ENCODE measurements at regions not wholly inside any gene's neighbourhood (a gene's known extent, or its start where the extent isn't known, plus 50 kb on each side); places are given as distances from the start of the nearest gene placed in this dataset.

GRCh38 chr3:104547031-104547430 is 819.7 kb upstream of the ALCAM start:
- DNase-seq, result no peak

GRCh38 chr3:104548401-104548800 is 818.3 kb upstream of the ALCAM start:
- DNase-seq, result no peak

DNA sequence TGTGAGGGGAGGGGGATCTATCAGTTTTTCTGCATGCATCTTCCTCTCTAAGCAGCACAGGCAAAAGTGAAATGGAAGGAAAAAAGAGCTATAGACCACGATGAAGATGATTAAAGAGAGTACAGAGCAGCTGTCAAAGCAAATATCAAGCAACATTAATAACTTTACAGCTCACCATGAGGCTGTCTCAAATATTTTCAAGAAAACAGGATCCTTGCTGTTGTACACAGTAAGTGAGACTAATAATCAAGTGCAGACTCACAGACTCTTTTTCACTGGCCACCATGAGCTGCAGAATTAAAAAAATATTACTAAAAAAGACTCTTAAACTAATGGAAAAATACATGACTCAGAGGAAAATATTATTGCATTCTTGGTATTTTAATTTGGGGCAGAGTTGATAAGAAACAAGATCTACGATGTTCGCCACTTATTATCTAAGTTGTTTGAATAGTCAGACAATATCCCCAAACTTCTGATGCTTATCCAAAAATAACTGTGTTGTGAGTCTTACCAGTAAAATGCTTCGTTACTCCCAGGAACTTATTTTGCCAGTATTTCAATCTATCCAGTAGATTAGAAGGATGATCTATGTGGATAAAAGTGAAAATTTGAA is 817.5 kb upstream of the ALCAM start:
- no peak for DNase-seq

GRCh38 chr3:104553121-104553520 is 813.6 kb upstream of the ALCAM start:
- no peak for DNase-seq

DNA sequence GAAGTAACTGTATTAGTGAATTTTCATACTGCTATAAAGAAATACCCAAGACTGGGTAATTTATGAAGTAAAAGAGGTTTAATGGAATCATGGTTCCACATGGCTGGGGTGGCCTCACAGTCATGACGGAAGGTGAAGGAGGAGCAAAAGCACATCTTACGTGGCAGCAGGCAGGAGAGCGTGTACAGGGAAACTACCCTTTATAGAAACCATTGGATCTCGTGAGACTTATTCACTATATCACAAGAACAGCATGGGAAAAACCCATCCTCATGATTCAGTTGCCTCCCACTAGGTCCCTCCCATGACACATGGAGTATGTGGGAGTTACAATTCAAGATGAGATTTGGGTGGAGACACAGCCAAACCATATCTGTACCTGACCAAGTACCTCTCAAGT is 812.3 kb upstream of the ALCAM start:
- DNase-seq, result no peak

- DNase-seq, result no peak
Observed at GRCh38 chr3:104555728-104556127, 811.0 kb upstream of the ALCAM start.

DNA sequence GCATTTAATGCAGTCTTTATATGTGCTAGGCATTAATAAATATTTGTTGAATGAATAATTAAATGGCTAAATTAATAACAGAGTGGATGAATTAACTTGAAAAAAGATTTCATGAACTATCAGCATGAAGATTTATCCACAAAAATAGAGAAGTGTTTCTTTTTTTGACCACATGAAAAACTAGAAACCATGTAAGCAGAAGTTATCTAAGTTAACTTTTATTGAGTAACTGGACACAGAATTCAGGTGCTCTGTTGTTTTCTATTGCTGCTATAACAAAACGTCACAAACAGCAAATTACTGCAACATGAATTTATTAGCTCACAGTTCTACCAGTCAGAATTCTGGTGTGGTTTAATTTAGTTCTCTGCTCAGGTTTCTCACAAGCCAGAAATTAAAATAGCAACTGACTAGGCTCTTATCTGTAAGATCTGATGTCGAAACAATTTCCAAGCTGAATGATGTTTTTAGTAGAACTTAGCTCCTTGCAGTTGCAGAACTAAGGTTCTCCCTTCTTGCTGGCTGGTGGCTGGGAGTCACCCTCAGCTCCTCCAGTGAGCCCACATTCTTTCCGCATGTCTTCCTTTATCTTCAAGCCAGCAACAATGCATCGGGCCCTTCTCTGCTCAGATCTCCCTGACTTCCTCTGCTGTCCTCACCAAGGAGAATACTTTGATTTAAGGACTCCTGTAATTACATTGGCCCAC is 810.2 kb upstream of the ALCAM start:
- peak; percentile 10 for DNase-seq

DNA sequence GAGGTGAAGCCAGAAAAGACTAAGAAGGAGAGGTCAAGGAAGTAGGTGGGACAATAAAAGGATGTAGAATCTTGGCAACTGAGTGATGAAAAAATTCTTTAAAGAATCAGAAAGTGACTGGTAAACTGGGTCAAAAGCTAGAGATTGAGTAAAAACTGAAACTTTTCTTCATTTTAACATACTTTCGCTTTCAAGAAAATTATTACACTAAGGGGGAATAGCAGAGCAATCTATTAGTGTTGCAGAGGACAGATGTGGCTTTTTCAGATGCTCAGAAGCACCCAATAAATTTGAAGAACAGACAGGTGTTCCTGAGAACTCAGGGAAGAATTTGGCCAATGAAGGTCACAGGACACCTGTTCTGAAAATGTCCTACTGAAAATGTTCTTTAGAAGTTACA is 805.4 kb upstream of the ALCAM start:
- no peak for DNase-seq

GRCh38 chr3:104564045-104564643 is 802.6 kb upstream of the ALCAM start:
- peak; percentile 47 for DNase-seq

DNA sequence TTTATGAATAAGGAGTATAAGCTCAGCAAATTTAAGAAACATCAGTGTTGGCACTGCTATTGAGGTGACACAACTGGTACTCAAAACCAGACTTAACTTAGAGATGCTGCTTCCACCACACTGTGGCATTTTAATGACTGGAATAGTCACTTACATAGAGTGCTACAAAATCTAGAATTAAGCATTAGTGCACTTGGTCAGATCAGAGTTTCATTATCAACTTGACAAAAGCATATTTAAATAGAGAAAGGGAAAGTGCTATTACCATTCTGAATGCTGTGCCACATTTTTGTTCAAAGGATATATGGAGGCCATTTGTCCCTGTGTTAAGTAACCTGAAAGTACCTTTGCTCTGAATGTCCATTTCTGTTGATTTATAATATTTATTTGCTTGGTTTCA is 800.7 kb upstream of the ALCAM start:
- no peak for DNase-seq

- DNase-seq, result no peak
Observed at GRCh38 chr3:104575634-104576033, 791.1 kb upstream of the ALCAM start.

DNA sequence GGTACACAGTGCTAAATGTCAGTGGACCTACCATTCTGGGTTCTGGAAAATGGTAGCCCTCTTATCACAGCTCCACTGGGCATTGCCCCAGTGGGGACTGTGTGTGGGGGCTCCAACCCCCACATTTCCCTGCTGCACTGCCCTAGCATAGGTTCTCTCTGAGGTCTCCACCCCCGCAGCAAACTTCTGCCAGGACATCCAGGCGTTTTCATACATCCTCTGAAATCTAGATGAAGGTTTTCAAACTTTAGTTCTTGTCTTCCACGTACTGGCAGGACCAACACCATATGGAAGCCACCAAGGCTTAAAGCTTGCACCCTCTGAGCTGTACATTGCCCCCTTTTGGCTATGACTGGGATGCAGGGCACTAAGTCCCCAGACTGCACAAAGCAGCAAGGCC is 788.2 kb upstream of the ALCAM start:
- no peak for DNase-seq

DNA sequence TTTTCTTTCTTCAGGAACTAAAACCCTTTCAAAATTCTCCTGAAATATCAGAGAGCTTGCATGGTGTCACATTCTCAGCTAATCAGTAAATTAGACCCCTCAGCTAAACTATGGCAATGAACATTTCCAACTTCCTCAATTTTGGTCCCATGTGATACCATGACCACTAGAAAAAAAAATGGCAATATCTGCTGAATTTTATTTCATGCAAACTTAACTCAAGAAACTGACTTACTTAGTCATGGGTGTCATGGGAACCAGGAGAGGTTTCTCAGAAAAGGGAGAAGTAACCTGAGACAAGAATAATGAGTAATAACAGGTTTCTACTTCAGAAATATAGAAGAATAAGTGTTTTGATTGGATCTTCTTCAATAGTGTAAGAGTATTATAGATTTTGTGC is 784.6 kb upstream of the ALCAM start:
- DNase-seq, result no peak

DNA sequence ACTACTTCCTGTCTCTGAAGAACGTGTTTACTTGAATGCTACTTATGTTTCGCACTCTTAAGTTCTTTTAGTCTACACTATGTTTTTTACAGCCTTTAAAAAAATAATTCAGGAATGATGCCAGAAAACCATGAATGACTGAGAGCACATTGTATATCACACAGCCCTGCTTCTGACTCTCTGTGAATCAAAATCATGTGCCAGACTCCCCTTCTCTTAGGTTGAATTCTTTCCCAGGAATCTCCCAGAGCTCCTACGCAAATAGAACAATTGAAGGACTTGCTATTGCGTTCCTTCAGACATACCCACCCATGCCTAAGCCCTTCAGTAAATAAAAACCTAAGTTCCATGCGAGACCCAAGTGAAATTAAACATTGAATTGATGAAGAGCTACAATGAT is 782.0 kb upstream of the ALCAM start:
- no peak for DNase-seq

DNA sequence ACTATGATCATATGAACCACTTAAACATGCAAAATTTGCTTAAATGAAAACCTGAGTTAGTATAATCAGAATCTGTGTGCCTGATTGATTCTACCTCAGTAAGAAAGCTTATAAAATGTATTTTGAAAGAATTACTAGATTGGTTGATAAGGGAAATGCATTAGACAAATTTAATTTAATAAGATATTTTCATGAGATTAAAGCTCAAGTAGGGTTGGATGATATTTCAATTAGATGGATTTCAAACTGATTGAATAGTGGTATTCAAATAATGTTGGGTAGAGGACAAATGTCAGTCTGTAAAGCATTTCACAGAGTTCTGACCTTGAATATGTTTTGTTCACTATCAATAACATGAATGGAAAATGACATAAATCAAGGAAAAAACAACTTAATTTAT is 780.4 kb upstream of the ALCAM start:
- DNase-seq, result no peak

- DNase-seq, result no peak
Observed at GRCh38 chr3:104588442-104588841, 778.3 kb upstream of the ALCAM start.

DNA sequence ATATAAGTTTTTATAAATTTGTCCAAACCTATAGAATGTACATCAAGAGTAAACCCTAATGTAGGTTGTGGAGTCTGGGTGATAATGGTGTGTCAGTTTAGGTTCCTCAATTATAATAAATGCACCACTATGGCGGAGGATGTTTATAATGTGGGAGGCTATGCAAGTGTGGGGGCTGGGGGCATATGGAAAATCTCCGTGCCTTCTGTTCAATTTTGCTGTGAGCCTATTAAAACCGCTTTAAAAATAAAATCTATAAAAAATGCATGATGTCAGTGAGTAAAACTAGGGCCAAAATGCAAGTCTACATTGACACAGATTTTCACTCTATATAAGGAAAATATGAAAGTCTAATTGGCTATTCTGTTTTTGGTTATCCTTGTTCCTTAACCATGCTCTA is 774.9 kb upstream of the ALCAM start:
- DNase-seq, result no peak

- DNase-seq, result no peak
Observed at GRCh38 chr3:104594491-104594890, 772.2 kb upstream of the ALCAM start.

- DNase-seq, result peak; percentile 12
Observed at GRCh38 chr3:104596054-104596453, 770.7 kb upstream of the ALCAM start.

- DNase-seq, result peak; percentile 48
Observed at GRCh38 chr3:104596551-104596950, 770.2 kb upstream of the ALCAM start.

DNA sequence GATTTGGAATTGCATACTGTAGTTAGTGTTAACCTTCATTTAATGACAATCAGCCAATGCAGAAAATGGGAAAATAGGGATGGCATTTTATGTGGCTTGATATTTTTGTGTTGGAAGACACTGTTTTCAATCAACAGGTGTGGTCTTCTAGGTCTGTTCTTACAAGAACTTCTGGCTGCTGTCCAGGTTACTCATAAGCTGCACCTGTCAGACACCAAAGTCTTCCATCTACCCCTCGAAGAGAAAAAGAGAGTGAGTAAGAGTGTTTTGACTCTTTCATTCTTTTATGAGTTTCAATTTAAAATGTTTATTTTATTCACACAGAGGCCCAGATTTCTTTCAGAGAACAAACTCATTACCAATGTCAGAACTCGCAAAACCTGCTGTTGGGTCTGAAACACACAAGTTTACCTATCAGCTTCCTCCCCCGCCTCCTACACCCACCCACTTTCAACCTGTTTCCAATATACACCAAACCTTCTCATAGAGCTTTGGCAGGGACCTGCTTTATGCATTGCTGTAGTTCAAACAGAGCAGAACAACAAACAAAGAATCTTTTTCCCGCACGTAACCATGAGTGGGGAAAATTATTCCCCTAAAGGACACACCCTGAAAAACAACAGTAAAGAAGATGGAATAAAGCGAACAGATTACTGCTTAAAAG is 767.7 kb upstream of the ALCAM start:
- no peak for DNase-seq

GRCh38 chr3:104604326-104605010 is 762.2 kb upstream of the ALCAM start:
- peak; percentile 8 for DNase-seq

DNA sequence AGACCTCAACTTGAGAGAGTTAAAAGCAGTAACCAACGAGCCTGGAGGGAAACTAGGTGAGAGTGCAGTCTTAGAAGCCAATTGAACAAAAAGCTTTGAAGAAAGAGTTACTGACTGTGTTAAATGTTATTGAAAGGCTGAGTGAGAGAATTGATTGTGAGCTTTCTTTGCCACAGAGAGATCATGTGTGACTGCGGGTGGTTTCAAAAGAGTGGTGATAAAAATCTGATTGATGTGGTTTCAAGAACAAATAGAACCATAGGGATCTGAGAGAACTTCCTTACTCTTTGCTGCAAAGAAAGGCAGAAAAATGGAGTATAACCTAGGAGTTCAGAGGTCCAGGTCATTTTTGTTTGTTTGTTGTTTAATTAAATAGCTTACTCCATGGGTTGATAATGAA is 759.9 kb upstream of the ALCAM start:
- DNase-seq, result no peak

Measured in EL (cell line).